ENCODE measurements at regions not wholly inside any gene's neighbourhood (a gene's known extent, or its start where the extent isn't known, plus 50 kb on each side); places are given as distances from the start of the nearest gene placed in this dataset.

GRCh38 chr5:125140220-125140619 is 393.8 kb upstream of the ZNF608 start:
- no peak for TF ChIP-seq CTCF (CRISPR knock-in tag; IDR thresholded peaks at IDR 0.05)
- no peak for TF ChIP-seq EP300 (IDR thresholded peaks at IDR 0.05; ENCODE audit: low read depth in 2 of 2, low read length in 2 of 2)
- no peak for TF ChIP-seq EP300 (CRISPR knock-in tag; IDR thresholded peaks at IDR 0.05; ENCODE audit: borderline replicate concordance)
- TF ChIP-seq PHB2 (IDR thresholded peaks at IDR 0.05; ENCODE audit: partially characterized antibody): no peak
- TF ChIP-seq ZNF441 (CRISPR knock-in tag; IDR thresholded peaks at IDR 0.05; ENCODE audit: borderline replicate concordance): no peak
- TF ChIP-seq MAFG (CRISPR knock-in tag; IDR thresholded peaks at IDR 0.05): no peak
- TF ChIP-seq ZMYM2 (CRISPR knock-in tag; IDR thresholded peaks at IDR 0.05): no peak
- TF ChIP-seq GATA4 (IDR thresholded peaks at IDR 0.05; ENCODE audit: borderline replicate concordance, low read depth): no peak
- TF ChIP-seq SOX6 (IDR thresholded peaks at IDR 0.05): no peak
- no peak for TF ChIP-seq SOX6 (CRISPR knock-in tag; IDR thresholded peaks at IDR 0.05)
- no peak for TF ChIP-seq CHD2 (IDR thresholded peaks at IDR 0.05; ENCODE audit: low read depth, low read length)

Measured in HepG2 (cell line).